Ovary (tissue), 3 donors: ENCODE measurements at regions not wholly inside any gene's neighbourhood (a gene's known extent, or its start where the extent isn't known, plus 50 kb on each side); places are given as distances from the start of the nearest gene placed in this dataset.

ENCODE experiments used
- CTCF ChIP-seq, 3 donors: fragments of 450-650 bp in 2 of 3; fragments of 200-600 bp in 1 of 3; IDR thresholded peaks; one replicate each; pipeline versions ENCODE4 v1.5.1 to v1.8.0; 2016 to 2022; ENCODE audit warnings: antibody characterized with exemption in 3 of 3, mild to moderate bottlenecking in 1 of 3
- EP300 ChIP-seq: sonication (generic); formaldehyde crosslinking; IDR thresholded peaks from one replicate; pipeline ENCODE4 v1.6.1; 2017; ENCODE audit warnings: antibody characterized with exemption
- POLR2A ChIP-seq: fragments of 450-650 bp; IDR thresholded peaks from one replicate; pipeline ENCODE4 v1.6.1; 2017; ENCODE audit warnings: antibody characterized with exemption, mild to moderate bottlenecking, moderate library complexity
- donor health status: DM: no; HTN: no; CAD: no.

- TF ChIP-seq CTCF (IDR thresholded peaks at IDR 0.05): no peak
- TF ChIP-seq POLR2A: no peak
- TF ChIP-seq EP300: no peak
Measured at GRCh38 chr5:144798595-144798994, 627.9 kb downstream of the KCTD16 start.
